ENCODE measurements at regions not wholly inside any gene's neighbourhood (a gene's known extent, or its start where the extent isn't known, plus 50 kb on each side); places are given as distances from the start of the nearest gene placed in this dataset.

DNA sequence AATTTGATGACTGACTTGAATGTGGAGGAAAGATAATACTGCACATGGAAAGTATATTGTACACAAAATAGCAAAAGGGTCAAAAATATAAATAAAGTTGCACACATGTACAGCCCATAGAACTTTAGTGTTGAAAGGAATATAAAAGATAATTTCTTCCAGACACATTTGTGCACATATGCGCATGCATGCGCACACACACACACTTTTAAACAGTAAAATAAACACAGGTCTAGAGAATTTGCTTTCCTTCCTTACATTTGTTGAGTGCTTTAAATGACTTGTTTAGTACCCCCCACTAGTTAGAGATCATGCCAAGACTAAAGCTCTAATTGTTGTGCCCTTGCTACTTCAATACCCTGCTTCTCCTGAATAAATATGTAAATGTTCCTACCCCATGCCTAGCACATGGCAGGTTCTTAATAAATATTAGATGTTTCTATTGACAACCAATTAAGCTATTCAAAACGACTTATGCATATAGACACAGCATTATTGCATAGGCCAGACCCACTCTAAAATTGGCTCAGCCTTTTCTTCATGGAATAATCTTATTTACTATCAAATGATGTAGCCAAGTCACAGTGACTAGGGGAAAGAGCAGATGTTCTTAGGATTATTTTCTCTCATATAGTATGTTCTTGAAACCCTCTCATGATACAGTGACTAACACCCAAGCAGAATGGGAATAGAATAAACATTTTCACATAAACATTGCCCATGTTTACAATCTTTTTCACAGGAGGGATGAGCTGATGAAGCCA, 165.5 kb upstream of the ACVR2A start:
- no peaks in the 10 kb centered on the region for H3K27me3 ChIP-seq (ENCODE audit: low read depth, low read length)
- H3K27ac ChIP-seq (ENCODE audit: low read length) = no peak overlapping the region
- no peaks in the 10 kb centered on the region for H3K9me3 ChIP-seq (ENCODE audit: control insufficient read depth in 1 of 2, low read length in 2 of 2)
- no peaks in the 10 kb centered on the region for H3K36me3 ChIP-seq (ENCODE audit: control insufficient read depth in 1 of 2, insufficient read depth in 2 of 2, low read length in 2 of 2)
- H3K4me3 ChIP-seq (ENCODE audit: low read depth in 1 of 2, low read length in 2 of 2) = no peak overlapping the region
- no peaks in the 10 kb centered on the region for H3K4me1 ChIP-seq (ENCODE audit: control insufficient read depth in 1 of 2, insufficient read depth in 2 of 2, low read length in 2 of 2)

DNA sequence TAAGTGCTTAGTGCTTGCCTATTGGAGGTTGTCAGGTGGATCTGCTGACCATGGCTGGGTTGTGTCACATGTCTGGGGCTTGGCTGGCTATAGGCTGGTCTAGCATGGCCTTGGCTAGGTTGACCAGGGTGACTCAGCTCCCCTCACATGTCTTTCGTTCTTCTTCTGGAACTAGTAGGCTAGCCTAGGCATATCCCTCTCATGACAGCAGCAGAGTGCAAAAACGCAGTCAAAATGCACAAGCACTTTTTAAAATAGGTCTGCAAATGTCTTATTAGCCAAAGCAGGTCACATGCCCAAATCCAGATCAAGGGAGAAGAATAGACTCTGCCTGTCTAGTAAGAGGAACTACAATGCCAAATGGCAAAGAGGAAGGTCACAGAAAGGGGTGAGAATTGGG, 179.7 kb upstream of the ACVR2A start:
- Histone ChIP-seq H3K4me1 (ENCODE audit: control insufficient read depth in 1 of 2, insufficient read depth in 2 of 2, low read length in 2 of 2) (no peaks in the 10 kb centered on the region), H3K27ac (ENCODE audit: low read length) (no peak overlapping the region), H3K36me3 (ENCODE audit: control insufficient read depth in 1 of 2, insufficient read depth in 2 of 2, low read length in 2 of 2) (no peaks in the 10 kb centered on the region), H3K4me3 (ENCODE audit: low read depth in 1 of 2, low read length in 2 of 2) (no peak overlapping the region), H3K9me3 (ENCODE audit: control insufficient read depth in 1 of 2, low read length in 2 of 2) (no peaks in the 10 kb centered on the region), H3K27me3 (ENCODE audit: low read depth, low read length) (no peaks in the 10 kb centered on the region)

DNA sequence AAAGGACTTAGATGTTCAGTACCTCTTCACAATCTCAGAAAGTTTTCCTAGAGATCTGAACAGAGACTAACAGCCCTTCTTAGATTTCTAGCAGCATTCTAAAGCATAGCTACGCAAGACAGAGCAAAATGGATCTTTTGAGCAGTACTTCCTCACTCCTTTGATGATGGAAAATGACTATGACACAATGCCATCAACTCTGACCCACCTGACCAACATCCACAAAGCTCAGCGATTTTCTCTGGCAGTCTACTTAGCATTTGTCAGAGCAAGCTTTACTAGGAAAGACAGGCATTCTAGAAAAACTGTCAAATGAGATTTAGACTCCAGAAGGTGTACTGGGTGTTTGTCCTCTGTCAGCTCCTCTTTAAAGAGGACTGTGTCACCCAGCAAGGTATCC, 180.9 kb upstream of the ACVR2A start:
- H3K27me3 ChIP-seq (ENCODE audit: low read depth, low read length) = no peaks in the 10 kb centered on the region
- no peaks in the 10 kb centered on the region for H3K9me3 ChIP-seq (ENCODE audit: control insufficient read depth in 1 of 2, low read length in 2 of 2)
- H3K4me1 ChIP-seq (ENCODE audit: control insufficient read depth in 1 of 2, insufficient read depth in 2 of 2, low read length in 2 of 2) = no peaks in the 10 kb centered on the region
- H3K4me3 ChIP-seq (ENCODE audit: low read depth in 1 of 2, low read length in 2 of 2) = no peak overlapping the region
- no peak overlapping the region for H3K27ac ChIP-seq (ENCODE audit: low read length)
- no peaks in the 10 kb centered on the region for H3K36me3 ChIP-seq (ENCODE audit: control insufficient read depth in 1 of 2, insufficient read depth in 2 of 2, low read length in 2 of 2)

DNA sequence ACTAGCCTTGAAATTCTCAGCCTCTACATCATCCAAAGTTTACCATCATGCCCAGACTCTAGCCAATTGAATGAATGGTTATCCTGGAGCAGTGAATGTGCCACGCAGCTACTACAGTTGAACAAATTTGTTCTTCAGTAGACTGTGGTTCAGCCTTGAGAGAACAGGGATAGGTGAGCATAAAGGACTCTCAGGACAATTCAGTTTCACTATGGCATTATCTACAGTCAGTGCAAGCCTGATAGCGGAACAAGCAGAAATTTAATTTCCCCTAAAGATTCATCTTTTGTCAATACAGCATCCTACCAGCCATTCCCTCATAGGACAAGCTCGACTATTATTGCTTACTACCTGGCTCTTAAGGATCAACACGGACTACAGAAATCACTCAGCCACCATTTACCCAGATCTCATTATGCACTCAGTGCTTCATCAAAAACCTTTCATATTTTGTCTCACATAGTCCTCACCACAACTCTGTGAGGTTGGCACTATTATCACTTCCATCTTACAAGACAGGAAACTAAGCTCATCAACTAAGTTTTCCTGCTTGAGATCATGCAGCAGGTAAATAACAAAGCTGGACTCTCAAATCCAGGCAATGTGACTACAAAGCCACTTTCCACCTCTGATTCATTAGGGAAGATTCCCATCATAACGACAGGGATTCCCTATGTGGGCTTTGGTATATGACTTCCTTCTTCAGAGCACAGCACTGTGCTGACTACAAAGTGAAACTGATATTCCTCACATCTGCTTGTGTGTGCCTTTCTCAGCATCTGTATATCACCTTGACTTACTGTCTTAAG, 181.5 kb upstream of the ACVR2A start:
- Histone ChIP-seq H3K9me3 (ENCODE audit: control insufficient read depth in 1 of 2, low read length in 2 of 2) (no peaks in the 10 kb centered on the region), H3K27ac (ENCODE audit: low read length) (no peak overlapping the region), H3K4me1 (ENCODE audit: control insufficient read depth in 1 of 2, insufficient read depth in 2 of 2, low read length in 2 of 2) (no peaks in the 10 kb centered on the region), H3K36me3 (ENCODE audit: control insufficient read depth in 1 of 2, insufficient read depth in 2 of 2, low read length in 2 of 2) (no peaks in the 10 kb centered on the region), H3K27me3 (ENCODE audit: low read depth, low read length) (no peaks in the 10 kb centered on the region), H3K4me3 (ENCODE audit: low read depth in 1 of 2, low read length in 2 of 2) (no peak overlapping the region)

DNA sequence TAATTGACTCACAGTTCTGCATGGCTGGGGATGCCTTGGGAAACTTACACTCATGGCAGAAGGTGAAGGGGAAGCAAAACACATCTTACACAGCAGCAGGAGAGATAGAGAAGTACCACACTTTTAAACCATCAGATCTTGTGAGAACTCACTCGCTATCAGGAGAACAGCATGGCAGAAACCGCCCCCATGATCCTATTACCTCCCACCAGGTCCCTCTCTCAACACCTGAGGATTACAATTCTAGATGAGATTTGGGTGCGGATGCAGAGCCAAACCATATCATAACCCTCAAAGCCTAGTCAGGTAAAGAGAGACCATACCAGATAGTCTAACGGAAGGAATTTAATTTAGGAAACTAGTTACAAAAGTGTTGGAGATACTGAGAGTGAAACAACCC, 182.6 kb upstream of the ACVR2A start:
- H3K4me3 ChIP-seq (ENCODE audit: low read depth in 1 of 2, low read length in 2 of 2) = no peak overlapping the region
- no peak overlapping the region for H3K27ac ChIP-seq (ENCODE audit: low read length)
- H3K36me3 ChIP-seq (ENCODE audit: control insufficient read depth in 1 of 2, insufficient read depth in 2 of 2, low read length in 2 of 2) = no peaks in the 10 kb centered on the region
- H3K4me1 ChIP-seq (ENCODE audit: control insufficient read depth in 1 of 2, insufficient read depth in 2 of 2, low read length in 2 of 2) = no peaks in the 10 kb centered on the region
- no peaks in the 10 kb centered on the region for H3K27me3 ChIP-seq (ENCODE audit: low read depth, low read length)
- no peaks in the 10 kb centered on the region for H3K9me3 ChIP-seq (ENCODE audit: control insufficient read depth in 1 of 2, low read length in 2 of 2)

DNA sequence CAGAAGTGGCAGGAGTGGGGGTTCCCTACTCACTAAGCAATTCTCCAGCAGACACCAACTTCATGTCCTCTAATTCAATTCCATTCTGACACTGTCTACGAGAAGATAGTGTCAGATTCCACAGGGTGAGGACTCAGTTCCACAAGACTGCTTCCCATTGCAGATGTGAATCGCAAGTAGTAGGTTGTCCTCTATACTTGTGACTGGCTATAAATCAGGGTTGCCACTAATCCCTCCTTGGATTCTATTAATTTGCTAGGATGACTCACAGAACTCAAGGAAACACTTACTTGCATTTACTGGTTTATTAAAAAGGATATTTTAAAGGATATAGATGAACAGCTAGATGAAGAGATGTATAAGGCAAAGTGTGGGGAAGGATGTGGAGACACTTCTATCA, 184.1 kb upstream of the ACVR2A start:
- Histone ChIP-seq H3K4me3 (ENCODE audit: low read depth in 1 of 2, low read length in 2 of 2) (no peak overlapping the region), H3K36me3 (ENCODE audit: control insufficient read depth in 1 of 2, insufficient read depth in 2 of 2, low read length in 2 of 2) (no peaks in the 10 kb centered on the region), H3K27me3 (ENCODE audit: low read depth, low read length) (no peaks in the 10 kb centered on the region), H3K9me3 (ENCODE audit: control insufficient read depth in 1 of 2, low read length in 2 of 2) (no peaks in the 10 kb centered on the region), H3K27ac (ENCODE audit: low read length) (no peak overlapping the region), H3K4me1 (ENCODE audit: control insufficient read depth in 1 of 2, insufficient read depth in 2 of 2, low read length in 2 of 2) (no peaks in the 10 kb centered on the region)

DNA sequence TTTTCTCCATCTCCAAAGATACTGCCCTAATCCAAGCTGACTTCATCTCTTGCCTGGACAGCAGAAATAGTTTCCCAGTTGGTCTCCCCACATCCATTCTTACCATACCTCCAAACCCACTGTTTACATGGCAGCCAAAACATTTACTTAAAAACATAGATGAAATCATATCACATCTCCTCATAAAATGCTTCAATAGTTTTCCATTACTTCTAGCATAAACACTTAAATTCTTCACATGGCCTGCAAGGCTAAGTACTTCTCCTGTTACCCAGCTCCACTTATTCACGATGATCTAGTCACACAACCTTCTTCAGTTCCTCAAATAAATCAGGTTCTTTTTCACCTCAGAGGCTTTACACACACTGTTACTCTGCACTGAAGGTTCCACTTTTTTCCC, 185.8 kb upstream of the ACVR2A start:
- no peak overlapping the region for H3K27ac ChIP-seq (ENCODE audit: low read length)
- no peaks in the 10 kb centered on the region for H3K4me1 ChIP-seq (ENCODE audit: control insufficient read depth in 1 of 2, insufficient read depth in 2 of 2, low read length in 2 of 2)
- no peaks in the 10 kb centered on the region for H3K9me3 ChIP-seq (ENCODE audit: control insufficient read depth in 1 of 2, low read length in 2 of 2)
- H3K4me3 ChIP-seq (ENCODE audit: low read depth in 1 of 2, low read length in 2 of 2) = no peak overlapping the region
- H3K36me3 ChIP-seq (ENCODE audit: control insufficient read depth in 1 of 2, insufficient read depth in 2 of 2, low read length in 2 of 2) = no peaks in the 10 kb centered on the region
- no peaks in the 10 kb centered on the region for H3K27me3 ChIP-seq (ENCODE audit: low read depth, low read length)

DNA sequence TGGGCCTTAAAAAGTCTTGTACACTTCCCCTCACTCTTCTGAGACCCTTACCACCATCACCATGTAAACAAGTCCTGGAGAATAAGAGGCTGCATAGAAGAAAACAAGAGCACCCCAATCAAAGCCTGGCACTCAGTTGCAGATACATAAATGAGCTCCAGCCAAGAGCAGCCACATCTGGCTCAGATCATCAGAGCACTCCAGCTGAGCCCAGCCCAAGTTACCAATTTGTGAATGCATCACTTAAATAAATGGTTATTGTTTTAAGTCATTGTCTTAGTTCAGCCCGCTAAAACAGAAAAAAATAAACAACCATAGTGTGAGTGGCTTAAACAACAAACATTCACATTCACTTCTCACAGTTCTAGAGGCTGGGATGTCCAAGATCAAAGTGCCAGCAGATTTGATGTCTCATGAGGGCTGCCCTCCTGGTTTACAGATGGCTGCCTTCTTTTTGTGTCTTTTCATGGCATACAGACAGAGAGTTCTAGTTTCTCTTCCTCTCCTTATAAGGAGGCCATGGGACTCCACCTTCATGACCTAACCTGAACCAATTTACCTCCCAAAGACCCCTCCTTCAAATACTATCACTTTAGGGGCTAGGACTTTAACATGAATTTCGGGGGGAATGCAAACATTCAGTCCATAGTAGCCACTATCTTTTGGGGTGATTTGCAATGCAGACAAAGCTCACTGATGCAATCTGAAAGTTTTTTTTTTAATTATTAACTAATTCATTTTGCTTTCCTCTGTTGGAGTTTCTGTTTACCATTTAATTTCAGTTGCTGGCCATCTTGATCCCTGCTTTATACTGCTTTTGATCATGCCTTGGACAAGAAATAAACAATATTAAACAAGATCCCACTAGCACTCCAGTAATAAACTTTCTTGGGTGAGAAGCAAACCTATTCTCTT, 187.5 kb upstream of the ACVR2A start:
- no peaks in the 10 kb centered on the region for H3K27me3 ChIP-seq (ENCODE audit: low read depth, low read length)
- H3K9me3 ChIP-seq (ENCODE audit: control insufficient read depth in 1 of 2, low read length in 2 of 2) = no peaks in the 10 kb centered on the region
- H3K36me3 ChIP-seq (ENCODE audit: control insufficient read depth in 1 of 2, insufficient read depth in 2 of 2, low read length in 2 of 2) = no peaks in the 10 kb centered on the region
- no peaks in the 10 kb centered on the region for H3K4me1 ChIP-seq (ENCODE audit: control insufficient read depth in 1 of 2, insufficient read depth in 2 of 2, low read length in 2 of 2)
- no peak overlapping the region for H3K27ac ChIP-seq (ENCODE audit: low read length)
- no peak overlapping the region for H3K4me3 ChIP-seq (ENCODE audit: low read depth in 1 of 2, low read length in 2 of 2)

DNA sequence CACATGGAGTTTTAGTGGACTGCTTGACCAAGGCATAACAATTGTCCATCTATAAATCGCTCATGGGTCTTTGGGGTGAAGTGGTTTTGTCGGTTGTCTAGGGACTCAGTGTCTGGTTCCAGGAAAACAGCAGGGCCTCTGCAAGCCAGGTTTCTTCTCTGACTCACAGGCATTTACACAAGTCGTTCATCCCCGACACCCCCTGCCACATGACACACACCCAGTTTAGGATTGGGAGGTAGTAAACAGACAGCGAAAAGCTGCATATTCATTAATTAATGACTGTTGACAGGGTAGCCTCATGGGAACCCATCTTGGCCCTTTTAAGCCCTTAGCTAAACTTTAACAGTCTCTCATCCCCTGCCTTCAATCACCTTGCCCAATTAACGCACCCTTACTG, 194.8 kb upstream of the ACVR2A start:
- H3K4me3 ChIP-seq (ENCODE audit: low read depth in 1 of 2, low read length in 2 of 2) = no peak overlapping the region
- no peaks in the 10 kb centered on the region for H3K27me3 ChIP-seq (ENCODE audit: low read depth, low read length)
- no peaks in the 10 kb centered on the region for H3K9me3 ChIP-seq (ENCODE audit: control insufficient read depth in 1 of 2, low read length in 2 of 2)

DNA sequence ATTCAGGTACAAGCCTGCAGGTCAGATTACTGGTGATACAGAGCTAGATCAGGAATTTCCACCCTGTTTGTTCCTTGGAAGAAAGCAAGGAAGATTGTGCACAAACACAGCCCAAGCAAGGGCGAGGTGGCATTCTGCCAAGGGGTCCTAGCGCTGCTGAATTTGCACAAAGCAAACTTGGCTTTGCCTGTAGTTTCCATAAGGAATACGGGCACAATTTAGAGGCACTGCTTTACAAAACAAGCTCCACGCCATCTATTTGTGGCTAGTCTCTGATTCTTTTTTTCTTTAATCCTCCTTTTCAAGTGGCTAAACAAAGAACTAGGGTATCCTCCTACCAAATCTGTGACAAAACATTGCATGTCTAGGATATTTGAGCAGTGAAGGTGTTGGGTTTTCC, 195.5 kb upstream of the ACVR2A start:
- no peaks in the 10 kb centered on the region for H3K36me3 ChIP-seq (ENCODE audit: control insufficient read depth in 1 of 2, insufficient read depth in 2 of 2, low read length in 2 of 2)
- no peaks in the 10 kb centered on the region for H3K4me1 ChIP-seq (ENCODE audit: control insufficient read depth in 1 of 2, insufficient read depth in 2 of 2, low read length in 2 of 2)
- H3K9me3 ChIP-seq (ENCODE audit: control insufficient read depth in 1 of 2, low read length in 2 of 2) = no peaks in the 10 kb centered on the region
- H3K4me3 ChIP-seq (ENCODE audit: low read depth in 1 of 2, low read length in 2 of 2) = no peak overlapping the region
- no peak overlapping the region for H3K27ac ChIP-seq (ENCODE audit: low read length)
- H3K27me3 ChIP-seq (ENCODE audit: low read depth, low read length) = no peaks in the 10 kb centered on the region

More for the DNA sequence above, 194.8 kb upstream of the ACVR2A start:
- Histone ChIP-seq H3K36me3 (ENCODE audit: control insufficient read depth in 1 of 2, insufficient read depth in 2 of 2, low read length in 2 of 2) (no peaks in the 10 kb centered on the region), H3K27ac (ENCODE audit: low read length) (no peak overlapping the region), H3K4me1 (ENCODE audit: control insufficient read depth in 1 of 2, insufficient read depth in 2 of 2, low read length in 2 of 2) (no peaks in the 10 kb centered on the region)

DNA sequence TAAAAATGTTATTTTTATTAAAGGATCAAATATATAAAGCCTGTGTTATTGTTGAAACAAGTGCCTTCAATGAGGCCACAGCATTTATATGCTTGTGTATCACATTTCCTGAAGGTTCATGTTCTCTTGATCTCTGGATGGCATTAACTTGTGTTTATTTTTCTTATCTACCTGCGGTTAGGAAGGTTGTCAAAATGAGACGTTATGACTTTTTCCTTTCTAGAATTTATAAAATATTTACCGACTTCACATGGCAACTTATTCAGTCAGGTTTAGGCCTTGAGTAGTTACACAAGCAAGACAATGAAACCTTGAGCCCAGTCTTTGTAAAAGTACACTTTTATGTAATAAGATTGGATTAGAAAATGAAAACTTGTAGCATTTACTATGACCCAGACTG, 196.4 kb upstream of the ACVR2A start:
- H3K4me3 ChIP-seq (ENCODE audit: low read depth in 1 of 2, low read length in 2 of 2) = no peak overlapping the region
- no peak overlapping the region for H3K27ac ChIP-seq (ENCODE audit: low read length)
- no peaks in the 10 kb centered on the region for H3K9me3 ChIP-seq (ENCODE audit: control insufficient read depth in 1 of 2, low read length in 2 of 2)
- H3K4me1 ChIP-seq (ENCODE audit: control insufficient read depth in 1 of 2, insufficient read depth in 2 of 2, low read length in 2 of 2) = no peaks in the 10 kb centered on the region
- H3K36me3 ChIP-seq (ENCODE audit: control insufficient read depth in 1 of 2, insufficient read depth in 2 of 2, low read length in 2 of 2) = no peaks in the 10 kb centered on the region
- no peaks in the 10 kb centered on the region for H3K27me3 ChIP-seq (ENCODE audit: low read depth, low read length)

All from muscle layer of duodenum (tissue), 2 donors.